ENCODE measurements at regions not wholly inside any gene's neighbourhood (a gene's known extent, or its start where the extent isn't known, plus 50 kb on each side); places are given as distances from the start of the nearest gene placed in this dataset.

- Histone ChIP-seq H3K9me3 (ENCODE audit: insufficient read depth, low read depth) (no peaks in the 10 kb centered on the region), H3K4me3 (no peak overlapping the region), H3K27me3 (ENCODE audit: insufficient read depth, low read depth) (no peaks in the 10 kb centered on the region), H3K27ac (no peak overlapping the region), H3K4me1 (replicated peaks; ENCODE audit: insufficient read depth) (no peaks in the 10 kb centered on the region), H2AFZ (no peak overlapping the region), H4K20me1 (ENCODE audit: insufficient read depth) (no peaks in the 10 kb centered on the region), H3K79me2 (ENCODE audit: low read depth) (no peaks in the 10 kb centered on the region), H3F3A (ENCODE audit: insufficient read depth, low read depth) (no peaks in the 10 kb centered on the region), H3K9me2 (ENCODE audit: insufficient read depth) (no peaks in the 10 kb centered on the region), H3K36me3 (ENCODE audit: low read depth) (no peaks in the 10 kb centered on the region), H3K4me2 (no peak overlapping the region)
- DNase-seq, result no peak
- CTCF ChIA-PET, result no interaction called here
- TF ChIP-seq CTCF (conservative IDR thresholded peaks at IDR 0.05) (no peak), EZH2 (IDR thresholded peaks at IDR 0.05; ENCODE audit: low read depth) (no peak)
- intact Hi-C loops (cut with micrococcal nuclease; ENCODE audit: unreplicated experiment), result no loop called here
- BruUV-seq (replicated peaks), result no TSS peak
- POLR2A ChIA-PET (ENCODE audit: unreplicated experiment), result interaction anchor here (0.5 kb wide), 1 partner anchor 687 kb away, joined by 3 read pairs; no protein-coding TSS in a partner anchor
Measured at GRCh38 chr4:157895205-157895604, 277.6 kb downstream of the GASK1B start.

- Histone ChIP-seq H2AFZ (no peak overlapping the region), H3K4me3 (no peak overlapping the region), H3K27ac (no peak overlapping the region), H3K9me2 (ENCODE audit: insufficient read depth) (no peaks in the 10 kb centered on the region), H3K27me3 (ENCODE audit: insufficient read depth, low read depth) (no peaks in the 10 kb centered on the region), H3K9me3 (ENCODE audit: insufficient read depth, low read depth) (no peaks in the 10 kb centered on the region), H3K4me1 (replicated peaks; ENCODE audit: insufficient read depth) (no peaks in the 10 kb centered on the region), H4K20me1 (ENCODE audit: insufficient read depth) (no peaks in the 10 kb centered on the region), H3K36me3 (ENCODE audit: low read depth) (no peaks in the 10 kb centered on the region), H3K4me2 (no peak overlapping the region), H3F3A (ENCODE audit: insufficient read depth, low read depth) (no peaks in the 10 kb centered on the region), H3K79me2 (ENCODE audit: low read depth) (no peaks in the 10 kb centered on the region)
- DNase-seq, result no peak
- no TSS peak for BruUV-seq (replicated peaks)
- intact Hi-C loops (cut with micrococcal nuclease; ENCODE audit: unreplicated experiment), result no loop called here
- ChIA-PET POLR2A (ENCODE audit: unreplicated experiment) (no interaction called here), CTCF (no interaction called here)
- TF ChIP-seq CTCF (conservative IDR thresholded peaks at IDR 0.05), result no peak
- TF ChIP-seq EZH2 (IDR thresholded peaks at IDR 0.05; ENCODE audit: low read depth), result no peak
Measured at GRCh38 chr4:157889788-157890187, 283.0 kb downstream of the GASK1B start.

GRCh38 chr4:157888281-157888680, 284.5 kb downstream of the GASK1B start:
- no TSS peak for BruUV-seq (replicated peaks)
- H3K4me2 ChIP-seq, result no peak overlapping the region
- no peaks in the 10 kb centered on the region for H3K79me2 ChIP-seq (ENCODE audit: low read depth)
- H4K20me1 ChIP-seq (ENCODE audit: insufficient read depth), result no peaks in the 10 kb centered on the region
- H3K4me1 ChIP-seq (replicated peaks; ENCODE audit: insufficient read depth), result no peaks in the 10 kb centered on the region
- H3K27me3 ChIP-seq (ENCODE audit: insufficient read depth, low read depth), result no peaks in the 10 kb centered on the region
- H3K9me2 ChIP-seq (ENCODE audit: insufficient read depth), result no peaks in the 10 kb centered on the region
- TF ChIP-seq EZH2 (IDR thresholded peaks at IDR 0.05; ENCODE audit: low read depth) (no peak), CTCF (conservative IDR thresholded peaks at IDR 0.05) (no peak)
- no peak overlapping the region for H3K4me3 ChIP-seq
- DNase-seq, result no peak
- intact Hi-C loops (cut with micrococcal nuclease; ENCODE audit: unreplicated experiment), result no loop called here
- no peak overlapping the region for H2AFZ ChIP-seq
- ChIA-PET CTCF (no interaction called here), POLR2A (ENCODE audit: unreplicated experiment) (no interaction called here)
- no peaks in the 10 kb centered on the region for H3K36me3 ChIP-seq (ENCODE audit: low read depth)
- H3K27ac ChIP-seq, result no peak overlapping the region
- no peaks in the 10 kb centered on the region for H3F3A ChIP-seq (ENCODE audit: insufficient read depth, low read depth)
- H3K9me3 ChIP-seq (ENCODE audit: insufficient read depth, low read depth), result no peaks in the 10 kb centered on the region

Data from PC-9 (cell line).